ENCODE measurements at regions not wholly inside any gene's neighbourhood (a gene's known extent, or its start where the extent isn't known, plus 50 kb on each side); places are given as distances from the start of the nearest gene placed in this dataset.

- no peak for TF ChIP-seq CTCF (IDR thresholded peaks at IDR 0.05)
- TF ChIP-seq POLR2A (IDR thresholded peaks at IDR 0.05), result no peak
Observed at GRCh38 chr7:112896026-112896601, 105.9 kb upstream of the TMEM168 start.
